ENCODE measurements at regions not wholly inside any gene's neighbourhood (a gene's known extent, or its start where the extent isn't known, plus 50 kb on each side); places are given as distances from the start of the nearest gene placed in this dataset.

DNA sequence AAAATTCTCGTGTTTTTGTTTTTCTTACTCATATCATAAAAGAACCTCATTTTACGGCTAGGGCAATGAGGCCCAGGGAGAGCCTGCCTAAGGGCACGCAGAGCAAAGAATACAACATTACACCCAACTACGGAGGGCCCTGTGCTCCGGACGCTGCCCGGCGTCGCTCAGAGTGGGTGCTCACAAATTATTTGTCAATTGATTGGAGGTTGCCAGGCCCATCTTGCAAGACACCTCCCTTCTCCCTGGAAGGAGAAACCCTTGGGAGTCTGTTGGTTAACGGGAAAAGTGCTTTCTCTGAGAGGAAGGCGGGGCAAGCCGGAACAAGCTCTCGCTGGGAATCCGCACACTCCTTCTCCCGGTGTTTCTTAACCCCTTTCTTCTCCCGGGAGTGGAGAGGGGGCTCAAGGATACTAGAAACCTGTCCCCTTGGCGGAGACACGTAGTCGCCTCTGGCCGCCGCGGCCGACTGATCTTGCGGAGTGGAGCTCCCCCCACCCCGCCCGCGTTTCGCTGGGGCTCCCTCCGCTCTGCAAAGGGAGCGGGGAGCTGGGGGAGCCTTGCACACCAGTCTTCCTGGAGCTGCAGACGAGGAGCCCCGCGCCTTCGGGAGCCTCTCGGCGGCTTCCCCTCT lies 599.3 kb upstream of the SGCD start:
- no peak for DNase-seq

DNA sequence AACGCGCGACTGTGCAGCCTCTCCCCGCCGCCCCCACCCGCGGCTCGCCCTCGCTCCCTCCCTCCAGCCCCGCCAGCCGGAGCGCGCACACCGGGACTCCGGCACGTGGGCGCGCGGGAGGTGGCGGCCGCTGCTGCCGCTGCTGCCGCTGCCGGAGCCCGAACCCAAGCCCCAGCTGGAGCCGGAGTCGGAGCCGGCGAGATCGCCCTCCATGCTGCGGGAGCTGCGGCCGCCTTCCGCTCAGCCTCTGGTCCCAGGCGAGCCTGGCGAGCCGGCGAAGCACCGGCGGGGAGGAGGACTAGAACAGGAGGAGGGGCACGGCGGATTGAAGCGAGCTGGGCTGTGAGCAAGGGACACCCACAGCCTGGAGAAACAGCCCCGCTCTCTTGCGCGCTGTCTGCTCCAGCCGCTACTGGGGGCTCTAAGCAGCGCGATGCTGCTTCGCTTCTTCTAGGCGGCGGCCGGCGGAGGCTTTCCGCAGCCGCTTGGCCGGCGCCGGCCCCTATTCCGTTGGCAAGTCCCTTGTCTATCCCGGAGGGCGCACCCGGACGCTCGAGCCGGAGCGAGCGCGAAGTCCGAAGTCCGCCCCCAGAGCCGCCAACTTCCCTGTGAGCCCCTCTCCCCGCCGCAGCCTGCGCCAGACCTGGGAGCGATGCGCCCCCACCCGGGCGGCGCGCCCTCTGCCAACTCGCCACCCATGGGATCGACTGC lies 598.7 kb upstream of the SGCD start:
- no peak for DNase-seq

DNA sequence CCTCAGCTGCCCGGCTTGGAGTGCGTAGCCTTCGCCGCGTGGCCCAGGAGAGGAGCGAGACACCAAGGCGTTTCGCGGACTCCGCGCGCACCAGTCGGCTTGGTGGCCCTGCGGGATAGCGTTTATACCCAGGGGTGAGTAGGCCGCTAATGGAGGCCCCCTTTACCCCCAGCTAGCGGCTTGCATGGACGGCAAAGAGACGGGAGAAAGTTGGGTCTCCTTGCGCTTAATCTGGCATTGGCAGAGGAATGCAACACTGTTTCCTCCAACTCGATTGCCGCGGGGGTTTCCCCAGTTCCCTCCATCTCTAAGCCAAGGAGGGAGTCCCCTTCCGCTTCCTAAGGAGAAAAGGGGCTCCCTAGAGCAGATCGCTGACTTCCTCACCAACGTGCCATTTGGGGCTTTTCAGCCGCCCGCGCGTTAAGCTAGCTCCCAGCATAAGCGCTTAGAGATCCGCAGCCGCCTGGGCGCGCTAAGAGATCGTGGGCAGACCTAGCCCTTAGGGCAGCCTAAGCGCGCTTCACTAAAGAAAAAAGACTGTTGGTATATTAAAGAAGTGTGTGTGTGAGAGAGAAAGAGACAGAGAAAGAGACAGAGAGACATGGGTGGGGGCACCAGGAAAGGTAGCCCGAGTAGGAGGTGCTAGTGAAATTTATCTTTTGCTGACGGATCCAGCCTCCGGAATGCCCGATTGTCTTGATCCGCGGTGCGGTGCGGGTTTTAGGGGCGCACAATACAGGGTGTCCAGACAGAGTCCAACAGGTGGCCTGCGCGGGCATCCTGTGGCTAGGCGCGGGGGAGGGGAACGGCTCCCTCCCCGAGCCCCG lies 597.9 kb upstream of the SGCD start:
- no peak for DNase-seq

DNA sequence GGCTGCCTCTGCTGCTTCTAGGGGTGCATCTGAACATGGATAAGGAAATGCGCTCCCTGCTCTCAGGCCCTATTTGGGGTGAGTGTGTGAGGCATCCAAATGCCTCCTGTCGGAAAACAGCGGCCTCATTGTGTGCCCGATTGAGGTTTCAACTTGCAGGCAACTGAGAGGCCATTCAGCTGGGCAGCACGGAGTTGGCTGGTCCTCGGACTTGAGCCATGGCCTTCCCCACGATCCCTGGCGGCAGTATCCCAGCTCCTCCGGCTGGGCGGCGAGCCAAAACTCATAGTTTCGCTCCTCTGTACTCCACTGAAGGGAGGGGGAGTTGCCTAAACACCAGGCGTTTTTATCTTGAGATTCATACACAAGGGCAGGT lies 597.3 kb upstream of the SGCD start:
- DNase-seq, result no peak

DNA sequence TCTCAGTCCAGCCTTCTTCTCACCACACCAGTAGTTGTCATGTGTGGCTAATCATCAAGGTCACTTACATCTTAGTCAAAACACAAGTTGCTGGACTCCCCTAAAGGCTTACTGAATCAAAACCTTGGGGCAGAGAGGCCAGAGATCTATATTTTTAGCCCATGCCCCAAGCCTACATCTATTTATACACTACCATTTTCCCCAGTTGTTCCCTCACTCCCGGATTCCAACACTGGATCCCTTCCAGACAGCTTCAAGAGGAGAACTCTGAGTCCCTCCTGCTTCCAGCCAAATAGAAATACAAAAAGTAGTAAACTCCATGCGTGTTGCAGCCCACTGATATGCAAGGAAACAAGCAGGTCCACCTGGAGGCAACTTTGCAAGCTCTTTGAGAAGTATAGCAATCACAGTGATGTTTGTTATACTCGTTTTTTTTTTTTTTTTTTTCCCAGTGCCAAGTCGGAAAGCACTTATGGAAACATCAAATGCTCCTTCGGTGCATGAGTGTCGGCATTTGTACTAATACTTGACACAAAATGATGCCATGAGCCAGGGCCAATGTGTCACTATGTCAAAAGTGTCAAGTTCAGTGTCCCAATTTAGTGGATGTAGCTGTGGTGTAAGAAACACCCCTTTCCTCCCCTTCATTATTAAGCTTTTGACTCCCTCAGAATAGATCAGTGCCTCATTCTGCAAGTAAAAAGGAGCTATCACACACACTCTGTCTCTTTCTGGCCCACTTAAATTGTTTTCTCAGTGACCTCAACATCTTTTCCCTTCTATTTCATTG lies 594.2 kb upstream of the SGCD start:
- no peak for DNase-seq

DNA sequence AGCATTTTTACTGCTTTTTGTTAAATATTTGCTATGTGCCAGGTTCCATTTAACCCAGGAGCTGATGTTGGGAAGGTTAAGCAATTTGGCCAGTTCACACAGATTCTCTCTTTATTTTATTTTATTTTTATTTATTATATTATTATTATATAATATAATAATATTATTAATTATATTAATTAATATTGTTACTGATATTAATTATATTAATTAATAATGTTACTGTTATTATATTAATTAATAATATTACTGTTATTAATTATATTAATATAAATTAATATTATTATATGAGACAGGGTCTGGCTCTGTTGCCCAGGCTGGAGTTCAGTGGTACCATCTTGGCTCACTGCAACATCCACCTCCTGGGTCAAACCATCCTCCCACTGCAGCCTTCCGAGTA lies 593.0 kb upstream of the SGCD start:
- no peak for DNase-seq

DNA sequence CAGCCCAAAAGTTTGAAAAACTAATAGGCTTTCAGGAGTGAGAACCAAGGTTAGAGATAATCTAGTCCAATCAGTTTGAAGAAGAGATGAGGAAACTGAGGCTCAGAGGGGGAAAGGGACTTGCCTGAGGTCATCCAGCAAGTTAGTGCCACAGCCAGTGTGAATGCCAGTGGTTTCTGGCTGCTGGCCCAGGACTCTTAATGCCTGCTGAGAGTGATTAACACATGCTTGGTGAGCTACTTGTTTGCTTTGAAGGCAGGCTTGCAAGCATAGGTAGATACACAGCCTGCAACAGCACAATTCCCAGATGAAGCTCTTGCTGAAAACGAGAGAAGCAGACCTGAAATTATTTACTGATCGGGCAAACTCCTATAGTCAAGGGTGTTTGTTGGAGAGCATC lies 591.6 kb upstream of the SGCD start:
- DNase-seq, result no peak

DNA sequence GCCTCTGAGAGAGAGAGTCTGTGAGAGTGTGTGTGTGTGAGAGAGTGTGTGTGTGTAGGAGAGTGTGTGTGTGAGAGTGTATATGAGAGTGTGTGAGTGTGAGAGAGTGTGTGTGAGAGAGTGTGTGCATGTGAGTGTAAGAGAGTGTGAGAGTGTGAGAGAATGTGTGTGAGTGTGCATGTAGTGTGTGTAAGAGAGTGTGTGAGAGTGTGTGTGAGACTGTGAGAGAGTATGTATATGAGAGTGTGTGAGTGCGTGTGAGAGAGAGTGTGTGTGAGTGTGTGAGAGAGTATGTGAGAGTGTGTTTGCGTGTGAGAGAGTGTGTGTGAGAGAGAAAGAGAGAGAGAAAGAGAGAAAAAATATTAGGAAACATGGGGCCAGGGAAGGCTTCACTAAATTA lies 588.3 kb upstream of the SGCD start:
- no peak for DNase-seq

DNA sequence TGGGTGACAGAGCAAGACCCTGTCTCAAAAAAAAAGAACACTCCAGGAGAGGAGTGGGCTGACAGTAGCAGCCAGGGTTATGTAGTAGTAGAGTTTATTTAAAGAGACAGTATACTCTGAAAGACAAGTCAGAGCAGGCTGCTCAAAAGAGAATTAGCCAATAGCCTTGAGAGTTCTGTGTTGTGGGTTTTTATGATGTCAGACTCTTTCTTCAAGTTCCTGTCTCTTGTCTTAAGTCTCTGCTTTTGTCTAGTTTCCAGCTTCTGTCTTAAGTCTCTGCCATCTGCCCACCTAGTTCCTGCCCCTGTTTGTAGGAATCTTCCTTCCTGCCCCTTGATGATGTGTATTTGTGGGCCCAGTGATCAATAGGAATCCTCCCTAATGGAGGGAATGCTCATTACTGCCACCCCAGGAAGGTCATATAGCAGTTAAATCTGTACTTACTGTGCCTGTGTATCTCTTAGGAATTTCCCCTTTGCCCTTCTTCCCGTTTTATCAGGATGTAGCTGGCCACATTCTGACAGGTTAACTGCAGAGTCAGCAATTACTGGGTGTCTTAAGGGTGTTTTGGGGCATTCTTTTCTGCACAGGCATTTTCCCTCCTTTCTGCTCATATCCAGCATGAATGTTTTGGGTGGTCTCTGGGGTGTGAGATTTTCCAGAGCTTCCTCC lies 580.5 kb upstream of the SGCD start:
- DNase-seq, result no peak

DNA sequence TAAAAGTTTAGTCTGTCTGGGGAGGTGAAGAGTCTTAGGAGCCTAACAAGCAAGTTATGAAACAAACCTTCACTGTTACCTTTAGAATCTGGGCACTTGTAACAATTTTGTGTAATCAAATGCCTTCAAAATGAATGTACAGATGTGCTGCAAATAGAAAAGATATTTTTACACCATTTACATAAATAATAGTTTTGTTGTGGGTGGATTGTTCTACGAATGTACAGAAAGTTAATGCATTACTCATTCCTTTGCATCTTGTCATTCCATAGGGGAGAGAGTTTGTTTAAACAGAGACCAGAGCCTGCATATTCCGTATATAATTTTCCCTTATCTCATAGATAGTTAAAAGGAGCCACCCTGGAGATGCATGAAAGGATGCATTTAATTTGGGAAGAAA lies 576.9 kb upstream of the SGCD start:
- no peak for DNase-seq

DNA sequence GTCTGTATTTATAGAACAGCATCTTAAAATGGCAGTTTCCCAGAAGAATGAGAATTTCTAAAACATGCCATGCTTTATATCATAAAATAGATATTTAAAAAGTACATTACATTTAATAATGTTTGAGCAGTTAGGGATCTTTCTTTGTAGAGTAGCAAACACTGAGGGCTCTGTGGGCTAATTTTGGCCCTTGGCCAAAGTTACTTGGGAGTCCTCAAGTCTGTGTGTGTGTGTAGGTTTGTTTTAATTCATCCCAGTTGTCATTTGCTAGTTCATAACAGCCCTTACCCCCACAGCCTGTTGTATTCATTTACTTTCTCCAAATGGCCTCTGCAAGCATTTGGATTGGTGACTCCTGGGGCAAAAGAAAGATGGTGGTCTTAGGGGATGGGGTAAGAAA lies 576.4 kb upstream of the SGCD start:
- DNase-seq, result no peak

DNA sequence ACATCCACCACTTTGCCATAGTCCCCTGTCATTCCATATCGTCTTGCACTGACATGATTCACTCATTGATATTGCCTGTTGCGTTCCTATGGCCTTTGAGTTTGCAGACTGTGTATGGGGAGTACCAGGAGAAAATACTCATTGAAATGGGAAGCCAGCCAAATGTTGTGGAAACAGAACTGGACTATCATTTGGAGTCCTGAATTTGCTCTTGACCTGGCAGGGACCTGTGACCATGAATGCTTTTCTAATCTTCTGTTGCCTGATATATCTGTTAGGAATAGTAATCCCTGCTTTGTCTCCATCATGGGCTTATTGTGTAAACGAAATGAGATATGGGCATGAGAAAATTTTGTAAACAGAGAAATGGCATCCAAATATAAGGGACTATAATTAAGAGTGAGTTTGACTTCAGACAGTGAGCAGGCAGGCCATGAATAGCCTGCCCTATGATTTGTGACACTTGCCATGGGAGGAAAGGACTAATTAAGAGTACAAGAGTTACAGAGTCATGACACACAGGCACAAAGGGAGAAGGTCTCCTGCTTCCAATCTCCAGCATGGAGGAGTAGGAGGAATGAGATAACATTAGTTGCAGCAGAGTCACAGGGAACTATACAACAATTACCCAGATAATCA lies 572.9 kb upstream of the SGCD start:
- no peak for DNase-seq

DNA sequence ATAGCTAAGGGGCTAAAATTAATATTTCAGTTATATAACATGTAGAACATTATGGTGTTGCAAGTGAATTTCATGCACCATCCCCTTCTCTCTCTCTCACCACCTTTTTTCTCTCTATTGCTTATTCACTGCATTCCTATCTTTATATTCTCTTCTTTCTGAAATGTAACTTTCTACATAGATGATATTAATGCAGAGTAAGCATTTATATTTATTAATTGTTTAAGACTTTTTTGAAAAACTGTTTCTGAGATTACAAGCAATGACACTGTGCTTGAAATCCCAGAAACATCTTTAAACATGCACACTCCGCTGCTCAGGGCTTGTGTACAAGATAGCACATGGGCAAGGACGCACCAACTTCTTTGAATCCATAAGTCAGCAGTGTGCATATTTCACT lies 567.7 kb upstream of the SGCD start:
- DNase-seq, result no peak

DNA sequence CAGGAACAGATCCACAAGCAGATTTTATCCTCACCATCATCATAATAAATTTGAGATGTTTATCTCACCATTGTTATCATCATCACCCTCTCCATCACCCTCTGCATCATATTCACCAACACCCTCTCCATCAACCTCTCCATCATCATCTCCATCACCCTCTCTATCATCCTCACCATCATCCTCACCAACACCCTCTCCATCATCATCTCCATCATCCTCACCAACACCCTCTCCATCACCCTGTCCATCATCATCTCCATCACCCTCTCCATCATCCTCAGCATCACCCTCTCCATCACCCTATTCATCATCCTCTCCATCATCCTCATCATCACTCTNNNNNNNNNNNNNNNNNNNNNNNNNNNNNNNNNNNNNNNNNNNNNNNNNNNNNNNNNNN lies 567.0 kb upstream of the SGCD start:
- DNase-seq, result no peak

DNA sequence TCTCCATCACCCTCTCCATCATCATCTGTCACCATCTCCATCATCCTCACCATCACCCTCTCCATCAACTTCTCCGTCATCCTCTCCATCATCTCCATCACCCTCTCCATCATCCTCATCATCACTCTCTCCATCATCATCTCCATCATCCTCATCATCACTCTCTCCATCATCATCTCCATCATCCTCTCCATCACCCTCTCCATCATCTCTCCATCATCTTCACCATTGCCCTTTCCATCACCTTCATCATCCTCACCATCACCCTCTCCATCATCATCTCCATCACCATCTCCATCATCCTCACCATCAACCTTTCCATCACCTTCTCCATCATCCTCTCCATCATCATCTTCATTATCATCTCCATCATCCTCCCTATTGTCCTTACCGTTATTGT lies 565.5 kb upstream of the SGCD start:
- no peak for DNase-seq

DNA sequence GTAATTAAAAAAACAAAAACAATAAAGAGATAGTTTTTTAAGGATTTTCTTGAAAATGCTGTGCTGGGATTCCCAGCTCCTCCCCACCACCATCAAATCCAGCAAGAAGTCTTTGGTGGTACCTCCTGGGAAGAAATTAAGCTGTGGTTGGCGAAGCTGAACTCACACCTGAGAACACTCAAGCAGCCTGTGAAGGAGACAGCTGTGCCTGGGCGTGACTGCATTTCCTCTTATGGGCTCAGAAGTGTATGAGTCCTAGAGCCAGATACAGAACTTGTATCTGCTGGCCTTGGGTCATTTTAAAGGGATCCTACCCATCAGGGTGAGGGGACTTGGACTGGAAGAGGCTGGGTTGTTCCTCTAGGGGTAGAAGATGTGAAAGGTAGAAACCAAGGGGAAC lies 561.2 kb upstream of the SGCD start:
- DNase-seq, result no peak

DNA sequence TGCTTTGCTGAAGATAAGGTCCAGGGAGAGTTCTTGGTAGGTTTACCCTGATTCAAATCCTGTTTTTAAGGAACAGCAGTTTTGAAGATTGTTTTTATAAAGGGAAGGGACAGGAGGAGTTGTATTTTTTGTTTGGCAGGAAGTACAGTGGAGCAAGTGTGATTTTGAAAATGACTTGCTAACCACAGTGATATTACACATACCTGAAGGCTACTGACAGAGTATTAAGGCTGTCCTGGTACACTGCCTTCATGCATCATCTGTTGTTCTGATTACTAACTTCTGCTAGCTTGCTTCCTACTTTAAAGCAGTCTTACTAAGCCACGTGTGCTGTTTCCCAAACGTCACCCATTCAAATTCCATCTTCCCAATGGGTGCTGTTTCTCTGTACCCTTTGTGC lies 559.5 kb upstream of the SGCD start:
- DNase-seq, result no peak

DNA sequence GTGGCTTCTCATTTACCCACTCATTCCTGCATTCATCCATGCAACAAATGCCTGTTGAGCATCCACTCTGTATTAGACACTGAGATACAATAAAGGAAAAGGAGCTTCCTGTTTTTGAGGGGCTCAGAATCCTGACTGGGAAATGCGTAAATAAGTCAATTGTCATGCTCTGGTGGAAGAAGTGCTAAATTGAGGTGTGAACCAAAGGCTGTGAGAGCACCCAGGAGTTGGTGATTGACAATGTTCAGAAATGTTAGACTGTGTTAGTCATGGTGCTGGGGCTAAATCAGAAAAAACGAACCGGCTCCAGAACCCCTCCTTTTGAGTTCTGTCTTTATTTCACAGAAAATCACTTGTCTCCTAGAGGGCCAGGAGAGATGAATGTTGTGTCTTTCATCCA lies 558.6 kb upstream of the SGCD start:
- DNase-seq, result no peak

DNA sequence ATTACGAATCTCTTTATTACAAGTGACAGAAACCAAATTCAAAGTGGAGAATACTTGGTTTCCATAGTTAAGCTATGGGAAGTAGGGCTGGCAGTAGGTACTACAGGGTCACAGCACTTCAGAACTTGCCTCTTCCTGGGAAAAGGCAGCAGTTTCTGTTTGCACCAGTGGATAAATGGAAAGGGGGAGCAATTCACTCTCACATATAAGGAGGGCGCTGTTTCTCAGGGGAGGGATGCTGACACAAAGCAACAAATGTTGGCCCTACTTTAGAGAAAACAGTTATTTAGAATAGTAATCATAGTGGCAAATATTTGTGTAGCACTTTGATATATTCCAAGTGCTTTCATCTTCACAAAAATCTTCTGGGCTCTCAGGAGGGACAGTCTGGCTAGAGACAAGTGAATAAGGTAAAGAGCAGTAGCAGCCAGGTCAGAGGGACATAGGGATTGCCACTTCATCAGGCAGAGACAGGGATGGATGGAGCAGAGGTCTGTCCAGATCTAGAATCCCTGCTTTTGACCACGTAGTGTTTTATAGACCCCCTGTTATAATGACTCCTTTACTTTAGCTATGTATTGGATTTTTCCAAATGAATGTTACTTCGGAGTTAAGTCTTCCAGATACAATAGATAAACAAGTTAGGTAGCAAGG lies 554.8 kb upstream of the SGCD start:
- DNase-seq, result no peak

DNA sequence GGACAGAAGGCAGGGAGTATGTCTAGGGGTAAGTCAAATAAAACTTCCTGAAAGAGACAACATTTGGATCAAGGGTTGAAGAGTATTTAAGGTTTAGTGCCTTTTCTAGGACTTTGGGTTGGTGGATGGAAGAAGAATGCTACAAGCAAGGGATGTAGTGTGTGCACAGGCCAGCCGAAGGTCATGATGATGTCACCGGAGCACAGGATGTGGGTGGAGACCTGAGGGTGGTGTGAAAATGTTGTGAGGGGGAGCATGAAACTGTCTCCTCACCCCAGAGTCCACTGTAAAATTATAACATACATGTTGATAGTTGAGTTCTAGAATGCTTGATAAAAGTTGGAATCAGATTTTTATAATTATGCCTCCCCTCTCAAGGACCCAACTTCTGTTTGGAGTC lies 553.3 kb upstream of the SGCD start:
- no peak for DNase-seq

DNA sequence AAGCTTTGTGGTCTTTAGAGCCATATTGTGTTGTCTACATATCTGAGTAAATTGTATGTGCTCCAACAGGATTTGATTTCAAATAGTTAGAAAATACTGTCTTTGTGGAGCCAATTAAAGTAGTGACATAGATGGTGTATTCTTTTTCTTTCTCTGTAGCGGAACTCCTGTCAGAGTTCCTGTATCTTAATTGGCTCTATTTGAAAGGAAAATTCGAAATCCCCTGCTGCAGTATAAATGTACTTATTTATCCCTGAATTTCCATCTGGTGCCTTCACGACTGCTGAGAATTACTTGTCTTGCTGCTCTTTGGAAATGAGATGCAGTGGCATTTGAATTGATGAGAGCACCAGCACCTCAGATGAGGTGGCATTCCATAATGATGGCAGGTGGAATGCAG lies 546.7 kb upstream of the SGCD start:
- DNase-seq, result no peak

DNA sequence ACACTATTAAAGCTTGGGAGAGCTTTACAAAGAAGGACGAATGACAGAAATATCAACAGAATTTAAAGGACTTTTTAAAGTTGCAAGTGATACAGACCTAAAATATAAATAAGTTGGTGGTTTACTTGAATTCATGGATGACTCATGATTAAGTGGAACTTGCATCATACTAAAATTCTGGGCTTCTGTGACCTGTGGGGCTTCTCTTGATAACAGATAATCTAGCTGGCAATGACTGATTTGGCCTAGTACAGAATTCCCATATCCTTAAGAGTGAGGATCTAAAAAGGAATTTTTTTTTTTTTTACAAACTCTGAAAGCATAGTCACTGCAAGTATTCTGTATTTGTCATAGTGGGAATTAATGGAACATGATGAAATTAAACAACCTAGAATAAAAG lies 543.7 kb upstream of the SGCD start:
- no peak for DNase-seq

Measured in AML-193 (cell line).